ENCODE measurements at regions not wholly inside any gene's neighbourhood (a gene's known extent, or its start where the extent isn't known, plus 50 kb on each side); places are given as distances from the start of the nearest gene placed in this dataset.
A peak's percentile ranks its signal among the peaks of the same experiment; 100 is the strongest.

GRCh38 chr2:13770279-13770678 lies 862.2 kb upstream of the LRATD1 start:
- H3K27ac ChIP-seq (ENCODE audit: low read depth, low read length), result no peak overlapping the region
- H3K4me1 ChIP-seq (ENCODE audit: control insufficient read depth, insufficient read depth, low read length), result no peaks in the 10 kb centered on the region
- H3K4me3 ChIP-seq (ENCODE audit: low read depth, low read length), result no peak overlapping the region
- H3K27me3 ChIP-seq (ENCODE audit: control insufficient read depth, insufficient read depth, low read length), result no peaks in the 10 kb centered on the region
- no peaks in the 10 kb centered on the region for H3K36me3 ChIP-seq (ENCODE audit: control insufficient read depth, insufficient read depth, low read length)
- DNase-seq (ENCODE audit: low read depth in 4 of 6, low spot score in 6 of 6), result no peak
- 83% methylated on average over 1 of the region's 2 CpGs for WGBS (ENCODE audit: insufficient coverage)
- H3K9me3 ChIP-seq (ENCODE audit: control insufficient read depth, insufficient read depth, low read length), result no peaks in the 10 kb centered on the region

- no peaks in the 10 kb centered on the region for H3K36me3 ChIP-seq (ENCODE audit: control insufficient read depth, insufficient read depth, low read length)
- H3K4me3 ChIP-seq (ENCODE audit: low read depth, low read length), result no peak overlapping the region
- no peaks in the 10 kb centered on the region for H3K27me3 ChIP-seq (ENCODE audit: control insufficient read depth, insufficient read depth, low read length)
- H3K4me1 ChIP-seq (ENCODE audit: control insufficient read depth, insufficient read depth, low read length), result no peaks in the 10 kb centered on the region
- WGBS (ENCODE audit: insufficient coverage), result no CpG with 5 or more reads among the region's 1 CpG
- no peak overlapping the region for H3K27ac ChIP-seq (ENCODE audit: low read depth, low read length)
- DNase-seq (ENCODE audit: low read depth in 4 of 6, low spot score in 6 of 6), result no peak
- no peaks in the 10 kb centered on the region for H3K9me3 ChIP-seq (ENCODE audit: control insufficient read depth, insufficient read depth, low read length)
These were observed 852.5 kb upstream of the LRATD1 start for GRCh38 chr2:13779996-13780395.

- Histone ChIP-seq H3K9me3 (ENCODE audit: control insufficient read depth, insufficient read depth, low read length) (no peaks in the 10 kb centered on the region), H3K27me3 (ENCODE audit: control insufficient read depth, insufficient read depth, low read length) (no peaks in the 10 kb centered on the region), H3K4me3 (ENCODE audit: low read depth, low read length) (no peak overlapping the region), H3K36me3 (ENCODE audit: control insufficient read depth, insufficient read depth, low read length) (no peaks in the 10 kb centered on the region), H3K4me1 (ENCODE audit: control insufficient read depth, insufficient read depth, low read length) (no peaks in the 10 kb centered on the region), H3K27ac (ENCODE audit: low read depth, low read length) (no peak overlapping the region)
- DNase-seq (ENCODE audit: low read depth in 4 of 6, low spot score in 6 of 6), result no peak
- WGBS (ENCODE audit: insufficient coverage), result 51% methylated on average over 3 of the region's 3 CpGs
These were observed 841.4 kb upstream of the LRATD1 start for GRCh38 chr2:13791019-13791547.

GRCh38 chr2:13806539-13806938 lies 826.0 kb upstream of the LRATD1 start:
- no peak for DNase-seq (ENCODE audit: low read depth in 4 of 6, low spot score in 6 of 6)
- no peaks in the 10 kb centered on the region for H3K36me3 ChIP-seq (ENCODE audit: control insufficient read depth, insufficient read depth, low read length)
- no CpG with 5 or more reads among the region's 5 CpGs for WGBS (ENCODE audit: insufficient coverage)
- no peak overlapping the region for H3K4me3 ChIP-seq (ENCODE audit: low read depth, low read length)
- no peaks in the 10 kb centered on the region for H3K27me3 ChIP-seq (ENCODE audit: control insufficient read depth, insufficient read depth, low read length)
- H3K27ac ChIP-seq (ENCODE audit: low read depth, low read length), result no peak overlapping the region
- H3K9me3 ChIP-seq (ENCODE audit: control insufficient read depth, insufficient read depth, low read length), result no peaks in the 10 kb centered on the region
- no peaks in the 10 kb centered on the region for H3K4me1 ChIP-seq (ENCODE audit: control insufficient read depth, insufficient read depth, low read length)

DNA sequence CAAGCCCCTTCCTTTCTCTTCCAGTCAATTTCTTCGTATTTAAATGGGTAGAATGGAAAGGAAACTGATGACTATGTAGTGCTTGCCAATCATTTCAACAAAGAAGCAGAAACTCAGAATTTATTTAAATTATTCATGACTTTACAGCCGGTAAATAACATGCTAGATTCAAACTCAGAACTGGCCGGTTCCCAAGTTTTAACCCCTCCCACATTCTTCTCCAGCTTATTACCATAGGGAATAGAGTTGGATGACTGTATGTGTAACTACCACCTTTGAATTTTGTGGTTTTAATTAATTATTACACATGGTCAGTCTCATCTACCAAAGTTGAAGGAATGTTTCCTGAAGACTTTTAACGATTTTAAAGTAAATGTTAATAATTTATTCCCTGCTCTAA lies 819.3 kb upstream of the LRATD1 start:
- H3K9me3 ChIP-seq (ENCODE audit: control insufficient read depth, insufficient read depth, low read length), result no peaks in the 10 kb centered on the region
- H3K36me3 ChIP-seq (ENCODE audit: control insufficient read depth, insufficient read depth, low read length), result no peaks in the 10 kb centered on the region
- WGBS (ENCODE audit: insufficient coverage), result no CpG with 5 or more reads among the region's 4 CpGs
- DNase-seq (ENCODE audit: low read depth in 4 of 6, low spot score in 6 of 6), result no peak
- H3K27ac ChIP-seq (ENCODE audit: low read depth, low read length), result no peak overlapping the region
- no peak overlapping the region for H3K4me3 ChIP-seq (ENCODE audit: low read depth, low read length)
- H3K4me1 ChIP-seq (ENCODE audit: control insufficient read depth, insufficient read depth, low read length), result no peaks in the 10 kb centered on the region
- no peaks in the 10 kb centered on the region for H3K27me3 ChIP-seq (ENCODE audit: control insufficient read depth, insufficient read depth, low read length)

- Histone ChIP-seq H3K27me3 (ENCODE audit: control insufficient read depth, insufficient read depth, low read length) (no peaks in the 10 kb centered on the region), H3K4me3 (ENCODE audit: low read depth, low read length) (no peak overlapping the region), H3K9me3 (ENCODE audit: control insufficient read depth, insufficient read depth, low read length) (no peaks in the 10 kb centered on the region), H3K4me1 (ENCODE audit: control insufficient read depth, insufficient read depth, low read length) (no peaks in the 10 kb centered on the region), H3K36me3 (ENCODE audit: control insufficient read depth, insufficient read depth, low read length) (no peaks in the 10 kb centered on the region), H3K27ac (ENCODE audit: low read depth, low read length) (no peak overlapping the region)
- DNase-seq (ENCODE audit: low read depth in 4 of 6, low spot score in 6 of 6), result no peak
- 80% methylated on average over 1 of the region's 4 CpGs for WGBS (ENCODE audit: insufficient coverage)
These were observed 814.5 kb upstream of the LRATD1 start for GRCh38 chr2:13818002-13818401.

DNA sequence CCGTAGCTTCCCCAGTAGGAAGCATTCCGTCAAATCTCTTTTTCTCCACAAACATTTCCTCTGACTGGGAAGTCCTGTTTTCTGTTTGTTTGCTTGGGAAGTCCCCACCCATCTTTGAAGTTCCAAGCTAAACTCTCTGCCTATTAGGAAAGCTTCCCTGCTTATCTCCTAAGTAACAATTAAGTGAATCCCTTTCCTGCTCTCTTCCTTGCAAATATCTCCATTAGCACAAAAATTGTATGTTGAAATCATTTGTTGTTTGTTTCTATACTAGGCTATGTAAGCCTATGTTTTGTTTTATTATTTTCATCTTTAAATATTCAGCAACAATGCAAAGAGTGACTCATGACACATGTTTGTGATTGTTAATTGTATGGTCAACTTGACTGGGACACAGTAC lies 812.6 kb upstream of the LRATD1 start:
- Histone ChIP-seq H3K9me3 (ENCODE audit: control insufficient read depth, insufficient read depth, low read length) (no peaks in the 10 kb centered on the region), H3K36me3 (ENCODE audit: control insufficient read depth, insufficient read depth, low read length) (no peaks in the 10 kb centered on the region), H3K4me3 (ENCODE audit: low read depth, low read length) (no peak overlapping the region), H3K27me3 (ENCODE audit: control insufficient read depth, insufficient read depth, low read length) (no peaks in the 10 kb centered on the region), H3K27ac (ENCODE audit: low read depth, low read length) (no peak overlapping the region), H3K4me1 (ENCODE audit: control insufficient read depth, insufficient read depth, low read length) (no peaks in the 10 kb centered on the region)
- WGBS (ENCODE audit: insufficient coverage), result no CpG with 5 or more reads among the region's 2 CpGs
- DNase-seq (ENCODE audit: low read depth in 4 of 6, low spot score in 6 of 6), result no peak

GRCh38 chr2:13821255-13821880 lies 811.1 kb upstream of the LRATD1 start:
- H3K36me3 ChIP-seq (ENCODE audit: control insufficient read depth, insufficient read depth, low read length), result no peaks in the 10 kb centered on the region
- no peak overlapping the region for H3K27ac ChIP-seq (ENCODE audit: low read depth, low read length)
- no peak for DNase-seq (ENCODE audit: low read depth in 4 of 6, low spot score in 6 of 6)
- H3K27me3 ChIP-seq (ENCODE audit: control insufficient read depth, insufficient read depth, low read length), result no peaks in the 10 kb centered on the region
- no peaks in the 10 kb centered on the region for H3K4me1 ChIP-seq (ENCODE audit: control insufficient read depth, insufficient read depth, low read length)
- no peak overlapping the region for H3K4me3 ChIP-seq (ENCODE audit: low read depth, low read length)
- H3K9me3 ChIP-seq (ENCODE audit: control insufficient read depth, insufficient read depth, low read length), result no peaks in the 10 kb centered on the region
- WGBS (ENCODE audit: insufficient coverage), result 75% methylated on average over 2 of the region's 4 CpGs

- 100% methylated on average over 1 of the region's 2 CpGs for WGBS (ENCODE audit: insufficient coverage)
- no peaks in the 10 kb centered on the region for H3K27me3 ChIP-seq (ENCODE audit: control insufficient read depth, insufficient read depth, low read length)
- no peaks in the 10 kb centered on the region for H3K9me3 ChIP-seq (ENCODE audit: control insufficient read depth, insufficient read depth, low read length)
- no peaks in the 10 kb centered on the region for H3K4me1 ChIP-seq (ENCODE audit: control insufficient read depth, insufficient read depth, low read length)
- DNase-seq (ENCODE audit: low read depth in 4 of 6, low spot score in 6 of 6), result no peak
- no peaks in the 10 kb centered on the region for H3K36me3 ChIP-seq (ENCODE audit: control insufficient read depth, insufficient read depth, low read length)
- H3K4me3 ChIP-seq (ENCODE audit: low read depth, low read length), result no peak overlapping the region
- H3K27ac ChIP-seq (ENCODE audit: low read depth, low read length), result no peak overlapping the region
These were observed 810.2 kb upstream of the LRATD1 start for GRCh38 chr2:13822365-13822764.

DNA sequence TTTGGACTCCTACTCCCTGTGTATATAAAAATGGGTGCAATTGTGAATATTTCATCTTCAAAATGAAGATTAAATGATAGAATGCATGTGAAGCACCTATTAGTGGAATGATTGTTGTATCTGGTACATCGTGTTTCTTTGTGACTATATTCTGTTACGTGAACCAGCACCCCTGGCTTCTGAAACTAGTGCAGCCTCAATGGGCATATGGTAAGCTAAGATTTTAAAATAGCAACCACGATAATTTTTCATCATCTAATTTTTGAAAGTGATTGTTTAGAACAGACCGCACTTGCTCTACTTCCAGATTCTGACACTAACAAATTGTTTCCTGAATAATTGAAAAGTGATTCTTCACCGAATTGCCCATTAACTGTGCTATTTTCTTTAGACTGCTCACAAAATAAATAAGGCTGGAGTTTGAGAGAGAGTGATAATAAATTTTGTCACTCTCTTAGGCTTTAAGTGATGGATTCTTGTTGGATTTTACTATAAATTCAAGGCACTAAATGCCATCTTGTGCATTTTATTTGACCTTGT lies 806.1 kb upstream of the LRATD1 start:
- 90% methylated on average over 2 of the region's 5 CpGs for WGBS (ENCODE audit: insufficient coverage)
- peak in 1 of 6 donors; percentile 50 for DNase-seq (ENCODE audit: low read depth in 4 of 6, low spot score in 6 of 6)
- Histone ChIP-seq H3K27ac (ENCODE audit: low read depth, low read length) (no peak overlapping the region), H3K4me1 (ENCODE audit: control insufficient read depth, insufficient read depth, low read length) (no peaks in the 10 kb centered on the region), H3K27me3 (ENCODE audit: control insufficient read depth, insufficient read depth, low read length) (no peaks in the 10 kb centered on the region), H3K36me3 (ENCODE audit: control insufficient read depth, insufficient read depth, low read length) (no peaks in the 10 kb centered on the region), H3K4me3 (ENCODE audit: low read depth, low read length) (no peak overlapping the region), H3K9me3 (ENCODE audit: control insufficient read depth, insufficient read depth, low read length) (no peaks in the 10 kb centered on the region)

Measured in spinal cord (tissue), 9 donors.